Activated CD8-positive, alpha-beta memory T cell treated with anti-CD3 and anti-CD28 coated beads, Interleukin-2, amount 50 U/mL, for 48 hours (primary cell): ENCODE measurements at regions not wholly inside any gene's neighbourhood (a gene's known extent, or its start where the extent isn't known, plus 50 kb on each side); places are given as distances from the start of the nearest gene placed in this dataset.
"Not testable (repeated sequence)": the region's sequence is repeated elsewhere in the genome, so short reads cannot be mapped to it uniquely, and the experiment has no call there.

Source experiments
- DNase-seq: peaks from one replicate; pipeline ENCODE4 v3.0.0-alpha.2; 2020

GRCh38 chr4:20196476-20196875 lies 55.2 kb upstream of the SLIT2 start:
- DNase-seq, result no peak

- no peak for DNase-seq
These were observed 56.4 kb upstream of the SLIT2 start for GRCh38 chr4:20195071-20195885.

GRCh38 chr4:20194123-20195013 lies 57.3 kb upstream of the SLIT2 start:
- DNase-seq, result no peak

GRCh38 chr4:20193141-20193936 lies 58.4 kb upstream of the SLIT2 start:
- DNase-seq, result no peak

GRCh38 chr4:20192736-20193135 lies 59.0 kb upstream of the SLIT2 start:
- no peak for DNase-seq

GRCh38 chr4:20185103-20185502 lies 66.6 kb upstream of the SLIT2 start:
- DNase-seq, result no peak

- DNase-seq, result not testable (repeated sequence)
These were observed 68.6 kb upstream of the SLIT2 start for GRCh38 chr4:20183131-20183530.

- DNase-seq, result no peak
These were observed 69.8 kb upstream of the SLIT2 start for GRCh38 chr4:20181926-20182325.

- DNase-seq, result no peak
These were observed 71.2 kb upstream of the SLIT2 start for GRCh38 chr4:20180509-20180908.

GRCh38 chr4:20178902-20179576 lies 72.7 kb upstream of the SLIT2 start:
- no peak for DNase-seq

- no peak for DNase-seq
These were observed 74.8 kb upstream of the SLIT2 start for GRCh38 chr4:20176881-20177280.

GRCh38 chr4:20172070-20172760 lies 79.5 kb upstream of the SLIT2 start:
- DNase-seq, result no peak

GRCh38 chr4:20166544-20166943 lies 85.2 kb upstream of the SLIT2 start:
- DNase-seq, result no peak

GRCh38 chr4:20159516-20159915 lies 92.2 kb upstream of the SLIT2 start:
- no peak for DNase-seq

- no peak for DNase-seq
These were observed 93.5 kb upstream of the SLIT2 start for GRCh38 chr4:20158195-20158594.

- DNase-seq, result no peak
These were observed 100.3 kb upstream of the SLIT2 start for GRCh38 chr4:20151436-20151835.

- not testable (repeated sequence) for DNase-seq
These were observed 102.6 kb upstream of the SLIT2 start for GRCh38 chr4:20149143-20149542.

GRCh38 chr4:20137176-20137575 lies 114.5 kb upstream of the SLIT2 start:
- DNase-seq, result no peak

GRCh38 chr4:20127626-20128025 lies 124.1 kb upstream of the SLIT2 start:
- DNase-seq, result no peak

- no peak for DNase-seq
These were observed 124.8 kb upstream of the SLIT2 start for GRCh38 chr4:20126906-20127305.

GRCh38 chr4:20124317-20125026 lies 127.2 kb upstream of the SLIT2 start:
- no peak for DNase-seq
